GM10248 (cell line): ENCODE measurements at regions not wholly inside any gene's neighbourhood (a gene's known extent, or its start where the extent isn't known, plus 50 kb on each side); places are given as distances from the start of the nearest gene placed in this dataset.

Experiments used
- CTCF ChIA-PET: fragments of 300-600 bp; sonication (Branson Sonifier 250); formaldehyde crosslinking; extraction: SDS; loops from one replicate; lab custom pipeline; 2021; ENCODE audit warnings: antibody characterized with exemption; lab: Yijun Ruan, JAX
- POLR2A ChIA-PET: fragments of 350-650 bp; sonication (Branson Sonifier 250); formaldehyde crosslinking; extraction: SDS; loops from one replicate; lab custom pipeline; 2020; ENCODE audit warnings: antibody characterized with exemption; lab: Yijun Ruan, JAX
- DNase-seq: peaks from one replicate; pipeline ENCODE4 v3.0.0; 2012; ENCODE audit errors: extremely low spot score
- CTCF ChIP-seq: IDR thresholded peaks from 2 replicates; pipeline ENCODE4 v1.5.1; 2012; ENCODE audit warnings: mild to moderate bottlenecking, low read depth; ENCODE audit errors: extremely low read depth, missing control alignments, control extremely low read depth

GRCh38 chr14:83096092-83096491, 1562.4 kb upstream of the SEL1L start:
- DNase-seq, result no peak
- ChIA-PET POLR2A (no interaction called here), CTCF (no interaction called here)
- no peak for TF ChIP-seq CTCF

GRCh38 chr14:83101846-83102245, 1568.2 kb upstream of the SEL1L start:
- ChIA-PET CTCF (no interaction called here), POLR2A (no interaction called here)
- TF ChIP-seq CTCF, result no peak
- DNase-seq, result no peak

- ChIA-PET CTCF (no interaction called here), POLR2A (no interaction called here)
- TF ChIP-seq CTCF, result no peak
- no peak for DNase-seq
These were observed 1584.4 kb upstream of the SEL1L start for GRCh38 chr14:83118029-83118428.

- no peak for TF ChIP-seq CTCF
- ChIA-PET CTCF (no interaction called here), POLR2A (no interaction called here)
- DNase-seq, result no peak
These were observed 1586.5 kb upstream of the SEL1L start for GRCh38 chr14:83120187-83120586.

GRCh38 chr14:83126076-83126475, 1592.4 kb upstream of the SEL1L start:
- CTCF ChIA-PET, result no interaction called here
- POLR2A ChIA-PET, result no interaction called here
- TF ChIP-seq CTCF, result no peak
- no peak for DNase-seq

- no peak for DNase-seq
- no peak for TF ChIP-seq CTCF
- POLR2A ChIA-PET, result no interaction called here
- CTCF ChIA-PET, result no interaction called here
These were observed 1595.1 kb upstream of the SEL1L start for GRCh38 chr14:83128783-83129182.

- no peak for TF ChIP-seq CTCF
- CTCF ChIA-PET, result no interaction called here
- POLR2A ChIA-PET, result no interaction called here
- DNase-seq, result no peak
These were observed 1595.8 kb upstream of the SEL1L start for GRCh38 chr14:83129496-83129895.
